ENCODE measurements at regions not wholly inside any gene's neighbourhood (a gene's known extent, or its start where the extent isn't known, plus 50 kb on each side); places are given as distances from the start of the nearest gene placed in this dataset.

GRCh38 chr5:20466512-20466911, 478.5 kb upstream of the CDH18 start:
- no peak for DNase-seq (ENCODE audit: low read depth in 2 of 2)

DNA sequence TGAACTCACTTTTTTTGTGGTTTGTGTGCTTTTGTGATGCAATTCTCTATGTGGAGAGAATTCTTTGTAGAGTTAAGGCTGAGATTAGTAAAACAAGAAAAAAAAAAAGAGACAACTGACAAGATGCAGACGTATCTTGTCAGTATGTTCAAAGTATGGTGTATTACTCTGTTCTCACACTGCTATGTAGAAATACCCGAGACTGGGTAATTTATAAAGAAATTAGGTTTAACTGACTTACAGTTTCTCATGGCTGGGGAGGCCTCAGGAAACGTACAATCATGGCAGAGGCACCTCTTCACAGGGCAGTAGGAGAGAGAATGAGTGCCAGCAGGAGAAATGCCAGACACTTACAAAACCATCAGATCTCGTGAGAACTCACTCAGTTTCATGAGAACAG, 475.2 kb upstream of the CDH18 start:
- DNase-seq (ENCODE audit: low read depth in 2 of 2), result no peak

DNA sequence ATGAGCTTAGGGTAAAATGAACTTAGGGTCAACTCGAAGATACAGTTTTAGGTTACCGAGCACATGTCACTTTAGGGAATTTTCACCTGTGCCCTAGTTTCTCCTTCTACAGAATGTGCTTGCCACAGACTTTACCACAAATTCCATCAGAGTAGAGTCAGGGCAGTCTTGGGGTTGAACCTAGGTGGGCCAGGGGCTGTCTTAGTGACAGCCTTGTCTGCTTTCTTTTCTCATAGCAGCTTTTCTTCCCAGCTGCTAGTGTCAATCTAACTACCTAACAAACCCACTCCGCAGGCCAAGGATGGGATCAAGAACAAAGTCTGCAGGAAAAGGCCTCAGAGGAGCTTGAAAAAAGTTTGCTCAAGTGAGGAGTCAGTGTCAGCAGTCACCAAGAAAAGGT, 458.1 kb upstream of the CDH18 start:
- DNase-seq (ENCODE audit: low read depth in 2 of 2), result no peak

GRCh38 chr5:20445326-20445860, 457.4 kb upstream of the CDH18 start:
- DNase-seq (ENCODE audit: low read depth in 2 of 2), result no peak

- DNase-seq (ENCODE audit: low read depth in 2 of 2), result no peak
These were observed 446.8 kb upstream of the CDH18 start for GRCh38 chr5:20434786-20435185.

DNA sequence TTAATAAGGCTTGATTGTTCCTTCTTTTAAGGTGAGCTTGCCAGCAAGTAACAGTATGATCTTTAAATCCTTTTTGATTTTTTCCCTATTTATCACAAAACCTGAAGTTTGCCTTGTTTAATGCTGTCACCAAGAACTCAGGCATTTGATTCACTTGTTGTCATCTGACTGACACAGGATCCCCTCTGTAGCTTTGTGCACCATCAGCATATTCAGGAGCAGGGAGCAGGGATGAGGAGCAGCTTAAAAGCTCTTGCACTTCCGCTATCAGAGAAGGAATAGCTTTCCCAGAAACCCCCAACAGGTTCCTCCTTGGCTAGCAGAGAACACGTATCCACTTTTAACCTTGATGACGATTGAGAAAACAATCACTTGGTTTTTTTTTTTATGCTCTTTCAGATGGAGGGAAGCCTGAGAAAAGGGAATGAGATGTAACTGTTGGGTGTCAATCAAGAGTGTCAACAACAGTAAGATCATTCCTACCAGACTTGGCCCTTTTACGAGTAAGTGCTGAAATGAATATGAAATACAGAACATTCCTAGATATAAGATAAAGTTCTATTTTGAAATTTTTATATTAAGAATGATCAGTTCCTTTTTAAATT, 433.1 kb upstream of the CDH18 start:
- no peak for DNase-seq (ENCODE audit: low read depth in 2 of 2)
